ENCODE measurements at regions not wholly inside any gene's neighbourhood (a gene's known extent, or its start where the extent isn't known, plus 50 kb on each side); places are given as distances from the start of the nearest gene placed in this dataset.
"Not testable (repeated sequence)": the region's sequence is repeated elsewhere in the genome, so short reads cannot be mapped to it uniquely, and the experiment has no call there.

- no peaks in the 10 kb centered on the region for H3K36me3 ChIP-seq (ENCODE audit: insufficient read depth, low read length)
- H3K79me2 ChIP-seq (ENCODE audit: insufficient read depth, low read depth, low read length), result no peaks in the 10 kb centered on the region
- H2AFZ ChIP-seq (ENCODE audit: low read length), result no peak overlapping the region
- intact Hi-C loops (cut with micrococcal nuclease; ENCODE audit: unreplicated experiment), result no loop called here
- TF ChIP-seq EZH2phosphoT487 (IDR thresholded peaks at IDR 0.05; ENCODE audit: borderline replicate concordance, low read depth, low read length), result no peak
- no peak for TF ChIP-seq CTCF (conservative IDR thresholded peaks at IDR 0.05; ENCODE audit: low read length)
- H3K4me2 ChIP-seq (ENCODE audit: low read length), result no peak overlapping the region
- no peaks in the 10 kb centered on the region for H4K20me1 ChIP-seq (ENCODE audit: insufficient read depth, low read length)
- no peak for DNase-seq (ENCODE audit: low spot score)
- no peaks in the 10 kb centered on the region for H3K9me3 ChIP-seq (ENCODE audit: low read length)
- ChIA-PET CTCF (ENCODE audit: unreplicated experiment) (no interaction called here), POLR2A (no interaction called here)
- no peak overlapping the region for H3K4me3 ChIP-seq (ENCODE audit: low read depth, low read length, poor library complexity, severe bottlenecking)
- no peaks in the 10 kb centered on the region for H3K4me1 ChIP-seq (ENCODE audit: insufficient read depth, low read length, poor library complexity, severe bottlenecking)
- no peaks in the 10 kb centered on the region for H3K9me2 ChIP-seq (ENCODE audit: insufficient read depth, low read length)
- no TSS peak for BruUV-seq (replicated peaks)
- no peak overlapping the region for H3K27ac ChIP-seq (ENCODE audit: low read depth, low read length, poor library complexity, severe bottlenecking)
Observed at GRCh38 chr14:83977583-83977982, 1552.4 kb upstream of the FLRT2 start.

- H3K9me3 ChIP-seq (ENCODE audit: low read length); intact Hi-C loops (cut with micrococcal nuclease; ENCODE audit: unreplicated experiment); H3K4me2 ChIP-seq (ENCODE audit: low read length); H3K27ac ChIP-seq (ENCODE audit: low read depth, low read length, poor library complexity, severe bottlenecking); H3K4me1 ChIP-seq (ENCODE audit: insufficient read depth, low read length, poor library complexity, severe bottlenecking); H4K20me1 ChIP-seq (ENCODE audit: insufficient read depth, low read length); H3K36me3 ChIP-seq (ENCODE audit: insufficient read depth, low read length); BruUV-seq (replicated peaks); H3K4me3 ChIP-seq (ENCODE audit: low read depth, low read length, poor library complexity, severe bottlenecking); POLR2A ChIA-PET; H3K79me2 ChIP-seq (ENCODE audit: insufficient read depth, low read depth, low read length); DNase-seq (ENCODE audit: low spot score); H3K9me2 ChIP-seq (ENCODE audit: insufficient read depth, low read length); CTCF ChIA-PET (ENCODE audit: unreplicated experiment); H2AFZ ChIP-seq (ENCODE audit: low read length): not testable (repeated sequence)
Observed at GRCh38 chr14:83981676-83982258, 1548.2 kb upstream of the FLRT2 start.

GRCh38 chr14:83988275-83988674 is 1541.7 kb upstream of the FLRT2 start:
- no peaks in the 10 kb centered on the region for H3K4me1 ChIP-seq (ENCODE audit: insufficient read depth, low read length, poor library complexity, severe bottlenecking)
- no peaks in the 10 kb centered on the region for H4K20me1 ChIP-seq (ENCODE audit: insufficient read depth, low read length)
- ChIA-PET POLR2A (no interaction called here), CTCF (ENCODE audit: unreplicated experiment) (no interaction called here)
- no TSS peak for BruUV-seq (replicated peaks)
- H3K79me2 ChIP-seq (ENCODE audit: insufficient read depth, low read depth, low read length), result no peaks in the 10 kb centered on the region
- no peaks in the 10 kb centered on the region for H3K9me3 ChIP-seq (ENCODE audit: low read length)
- H3K4me2 ChIP-seq (ENCODE audit: low read length), result no peak overlapping the region
- H3K4me3 ChIP-seq (ENCODE audit: low read depth, low read length, poor library complexity, severe bottlenecking), result no peak overlapping the region
- H2AFZ ChIP-seq (ENCODE audit: low read length), result no peak overlapping the region
- TF ChIP-seq CTCF (conservative IDR thresholded peaks at IDR 0.05; ENCODE audit: low read length) (no peak), EZH2phosphoT487 (IDR thresholded peaks at IDR 0.05; ENCODE audit: borderline replicate concordance, low read depth, low read length) (no peak)
- intact Hi-C loops (cut with micrococcal nuclease; ENCODE audit: unreplicated experiment), result no loop called here
- no peaks in the 10 kb centered on the region for H3K36me3 ChIP-seq (ENCODE audit: insufficient read depth, low read length)
- no peak overlapping the region for H3K27ac ChIP-seq (ENCODE audit: low read depth, low read length, poor library complexity, severe bottlenecking)
- H3K9me2 ChIP-seq (ENCODE audit: insufficient read depth, low read length), result no peaks in the 10 kb centered on the region
- DNase-seq (ENCODE audit: low spot score), result no peak

Measured in OCI-LY7 (cell line).